ENCODE measurements at regions not wholly inside any gene's neighbourhood (a gene's known extent, or its start where the extent isn't known, plus 50 kb on each side); places are given as distances from the start of the nearest gene placed in this dataset.

- no peak for TF ChIP-seq CTCF (IDR thresholded peaks at IDR 0.05; ENCODE audit: low read depth, low read length)
- no peak for DNase-seq (ENCODE audit: low read depth, low spot score)
- in situ Hi-C loops (cut with HindIII; ENCODE audit: low sequenced_read_pairs) = no loop called here
- no peak overlapping the region for H3K4me3 ChIP-seq (ENCODE audit: low read depth, low read length)
These were observed 520.7 kb upstream of the PSMD7 start for GRCh38 chr16:73775841-73776388.

DNA sequence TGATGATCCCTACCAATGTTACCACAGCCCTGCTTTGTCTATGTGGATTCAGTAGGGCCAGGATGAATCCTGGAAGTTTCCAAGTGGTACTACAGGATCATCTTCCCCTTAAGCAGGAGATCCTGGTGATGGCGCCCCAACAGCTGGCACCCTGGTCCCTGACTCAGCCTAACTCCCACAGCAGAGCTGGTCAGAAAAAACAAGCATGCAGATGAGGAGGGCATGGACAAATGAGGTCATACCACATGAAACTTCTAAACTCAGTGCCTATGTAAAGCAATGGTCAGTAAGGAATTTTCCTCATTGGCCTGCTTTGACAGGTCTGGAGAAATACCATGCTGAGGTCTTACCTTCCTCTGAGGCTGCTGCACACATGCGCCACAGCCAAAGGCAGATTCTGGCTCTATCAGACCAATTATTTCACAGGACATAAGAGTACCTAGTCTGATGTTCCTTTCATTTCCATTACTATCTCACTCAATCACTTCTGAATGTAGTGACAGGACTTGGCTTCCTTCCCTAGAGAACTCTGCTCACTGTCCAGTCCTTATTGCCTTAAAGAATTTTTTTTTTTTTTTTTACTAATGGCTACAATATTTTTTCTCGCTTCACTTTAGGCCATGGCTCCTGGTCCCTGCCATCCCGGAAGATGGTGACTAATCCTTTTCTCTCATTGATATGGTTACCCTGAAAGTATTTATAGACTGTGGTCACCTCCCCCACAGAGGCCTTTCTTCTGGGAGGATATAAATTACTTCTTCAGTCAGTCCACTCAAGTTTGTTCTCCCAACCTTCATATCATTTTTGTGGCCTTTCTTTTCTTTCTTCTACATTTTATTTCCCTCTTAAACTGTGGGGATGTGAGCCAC lies 525.2 kb upstream of the PSMD7 start:
- DNase-seq (ENCODE audit: low read depth, low spot score) = peak; percentile 63
- TF ChIP-seq CTCF (IDR thresholded peaks at IDR 0.05; ENCODE audit: low read depth, low read length) = no peak
- in situ Hi-C loops (cut with HindIII; ENCODE audit: low sequenced_read_pairs) = no loop called here
- no peak overlapping the region for H3K4me3 ChIP-seq (ENCODE audit: low read depth, low read length)

GRCh38 chr16:73768786-73769203 lies 527.8 kb upstream of the PSMD7 start:
- peak; percentile 14 for DNase-seq (ENCODE audit: low read depth, low spot score)
- in situ Hi-C loops (cut with HindIII; ENCODE audit: low sequenced_read_pairs) = no loop called here
- no peak for TF ChIP-seq CTCF (IDR thresholded peaks at IDR 0.05; ENCODE audit: low read depth, low read length)
- H3K4me3 ChIP-seq (ENCODE audit: low read depth, low read length) = no peak overlapping the region

- TF ChIP-seq CTCF (IDR thresholded peaks at IDR 0.05; ENCODE audit: low read depth, low read length) = no peak
- no peak overlapping the region for H3K4me3 ChIP-seq (ENCODE audit: low read depth, low read length)
- in situ Hi-C loops (cut with HindIII; ENCODE audit: low sequenced_read_pairs) = no loop called here
- DNase-seq (ENCODE audit: low read depth, low spot score) = no peak
These were observed 532.3 kb upstream of the PSMD7 start for GRCh38 chr16:73764321-73764720.

GRCh38 chr16:73756289-73757178 lies 540.1 kb upstream of the PSMD7 start:
- TF ChIP-seq CTCF (IDR thresholded peaks at IDR 0.05; ENCODE audit: low read depth, low read length) = no peak
- in situ Hi-C loops (cut with HindIII; ENCODE audit: low sequenced_read_pairs) = no loop called here
- DNase-seq (ENCODE audit: low read depth, low spot score) = no peak
- H3K4me3 ChIP-seq (ENCODE audit: low read depth, low read length) = no peak overlapping the region

DNA sequence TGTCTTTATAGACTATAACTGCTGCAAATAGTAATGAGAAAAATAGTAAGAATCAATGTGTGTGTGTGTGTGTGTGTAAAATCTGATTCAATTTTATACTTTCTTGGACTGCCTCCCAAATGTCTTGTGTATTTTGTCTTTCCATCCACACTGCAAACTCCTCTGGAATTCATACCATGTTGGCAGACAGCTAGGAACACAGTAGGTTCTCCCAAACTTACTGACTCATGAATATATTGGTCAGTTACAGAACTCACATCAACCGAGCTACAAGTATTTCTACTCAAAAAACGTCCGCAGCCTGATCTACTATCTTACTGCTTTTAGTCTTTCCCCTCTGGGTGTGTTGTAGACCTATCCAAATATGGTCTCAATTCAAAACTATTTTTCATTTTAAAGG lies 542.7 kb upstream of the PSMD7 start:
- no peak overlapping the region for H3K4me3 ChIP-seq (ENCODE audit: low read depth, low read length)
- no peak for DNase-seq (ENCODE audit: low read depth, low spot score)
- no peak for TF ChIP-seq CTCF (IDR thresholded peaks at IDR 0.05; ENCODE audit: low read depth, low read length)
- in situ Hi-C loops (cut with HindIII; ENCODE audit: low sequenced_read_pairs) = no loop called here
